ENCODE measurements at regions not wholly inside any gene's neighbourhood (a gene's known extent, or its start where the extent isn't known, plus 50 kb on each side); places are given as distances from the start of the nearest gene placed in this dataset.

GRCh38 chr15:45873781-45874180 lies 239.0 kb downstream of the SQOR start:
- no peak for TF ChIP-seq CTCF (conservative IDR thresholded peaks at IDR 0.05; ENCODE audit: low read length)
- no peak for TF ChIP-seq EZH2phosphoT487 (IDR thresholded peaks at IDR 0.05; ENCODE audit: borderline replicate concordance, low read depth, low read length)

Data from OCI-LY7 (cell line).